Spleen (tissue), 7 donors: ENCODE measurements at regions not wholly inside any gene's neighbourhood (a gene's known extent, or its start where the extent isn't known, plus 50 kb on each side); places are given as distances from the start of the nearest gene placed in this dataset.

Source experiments
- POLR2AphosphoS5 ChIP-seq, 3 donors: sonication (generic); formaldehyde crosslinking; IDR thresholded peaks; one replicate each; pipeline ENCODE4 v1.5.1; 2017; ENCODE audit warnings: antibody characterized with exemption in 3 of 3
- TF ChIP-seq, protein P1 (sequence below), 11 experiments: fragments of 200-600 bp in 7 of 11; fragments of 450-650 bp in 4 of 11; sonication (generic) in 4 of 11; IDR thresholded peaks in 8 of 11; conservative IDR thresholded peaks in 3 of 11; 1 replicate in 7 of 11; 2 replicates in 4 of 11; pipeline versions ENCODE4 v1.4.0 to v1.8.0; 2016 to 2021; ENCODE audit warnings: antibody characterized with exemption in 11 of 11, inconsistent platforms in 4 of 11, mild to moderate bottlenecking in 1 of 11
- donor health status: DM: no; HTN: no; CAD: no; lungs with moderate emphysema.
- donor health status: DM: no; HTN: no; CAD: no.
- donor health status: DM: no; HTN: no; CAD: no.

DNA sequence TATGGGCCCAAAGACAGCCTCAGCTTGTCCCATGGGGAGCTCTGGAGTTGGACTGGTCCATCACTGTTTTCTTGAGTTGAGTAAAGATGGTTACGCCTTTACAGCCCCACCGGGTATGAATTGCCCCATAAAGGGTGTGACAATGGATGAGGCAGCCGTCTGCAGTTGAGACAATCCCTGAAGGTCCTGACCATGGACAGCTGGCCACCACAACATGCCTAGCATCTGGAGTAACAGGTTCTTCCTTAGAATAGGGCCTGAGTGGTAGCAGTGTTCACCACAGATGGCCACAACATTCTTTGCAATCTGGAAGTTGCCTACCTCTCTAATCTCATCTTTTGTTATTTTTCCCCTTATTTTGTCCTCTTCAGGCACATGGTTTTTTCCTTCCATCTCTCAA lies 51.5 kb upstream of the HS3ST2 start:
- TF ChIP-seq, protein P1, sequence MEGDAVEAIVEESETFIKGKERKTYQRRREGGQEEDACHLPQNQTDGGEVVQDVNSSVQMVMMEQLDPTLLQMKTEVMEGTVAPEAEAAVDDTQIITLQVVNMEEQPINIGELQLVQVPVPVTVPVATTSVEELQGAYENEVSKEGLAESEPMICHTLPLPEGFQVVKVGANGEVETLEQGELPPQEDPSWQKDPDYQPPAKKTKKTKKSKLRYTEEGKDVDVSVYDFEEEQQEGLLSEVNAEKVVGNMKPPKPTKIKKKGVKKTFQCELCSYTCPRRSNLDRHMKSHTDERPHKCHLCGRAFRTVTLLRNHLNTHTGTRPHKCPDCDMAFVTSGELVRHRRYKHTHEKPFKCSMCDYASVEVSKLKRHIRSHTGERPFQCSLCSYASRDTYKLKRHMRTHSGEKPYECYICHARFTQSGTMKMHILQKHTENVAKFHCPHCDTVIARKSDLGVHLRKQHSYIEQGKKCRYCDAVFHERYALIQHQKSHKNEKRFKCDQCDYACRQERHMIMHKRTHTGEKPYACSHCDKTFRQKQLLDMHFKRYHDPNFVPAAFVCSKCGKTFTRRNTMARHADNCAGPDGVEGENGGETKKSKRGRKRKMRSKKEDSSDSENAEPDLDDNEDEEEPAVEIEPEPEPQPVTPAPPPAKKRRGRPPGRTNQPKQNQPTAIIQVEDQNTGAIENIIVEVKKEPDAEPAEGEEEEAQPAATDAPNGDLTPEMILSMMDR (IDR thresholded peaks at IDR 0.05 in 8 of 11, conservative IDR thresholded peaks at IDR 0.05 in 3 of 11) = no peak
- no peak for TF ChIP-seq POLR2AphosphoS5 (IDR thresholded peaks at IDR 0.05)
